Keratinocyte (primary cell): ENCODE measurements at regions not wholly inside any gene's neighbourhood (a gene's known extent, or its start where the extent isn't known, plus 50 kb on each side); places are given as distances from the start of the nearest gene placed in this dataset.

Experiments used
- DNase-seq: peaks from one replicate; pipeline ENCODE4 v3.0.0-alpha.2; 2011; ENCODE audit warnings: low read depth, missing footprints, low spot score
- FAIRE-seq: peaks from 2 replicates; lab custom pipeline; 2011; peaks lifted over from hg19 to GRCh38; lab: Jason Lieb, UNC
- H2AFZ ChIP-seq: 2 replicates; pipeline ENCODE4 v1.6.0; 2012; ENCODE audit warnings: low read length, control low read depth, inconsistent platforms; ENCODE audit not compliant: control insufficient read depth
- H3K27ac ChIP-seq: 2 replicates; pipeline ENCODE4 v1.5.1; 2011; ENCODE audit warnings: low read length; ENCODE audit not compliant: control insufficient read depth, insufficient read depth
- H3K27me3 ChIP-seq: 3 replicates; pipeline ENCODE4 v1.6.0; 2011; ENCODE audit warnings: low read length; ENCODE audit not compliant: control insufficient read depth, insufficient read depth; ENCODE audit errors: extremely low read depth
- H3K36me3 ChIP-seq, 2 experiments: 2 replicates in 1 of 2; 3 replicates in 1 of 2; pipeline ENCODE4 v1.5.1; 2011; ENCODE audit warnings: low read length in 2 of 2, mild to moderate bottlenecking in 1 of 2; ENCODE audit not compliant: control insufficient read depth in 2 of 2, insufficient read depth in 2 of 2; ENCODE audit errors: extremely low read depth in 1 of 2
- H3K4me1 ChIP-seq: 3 replicates; pipeline ENCODE4 v1.5.1; 2011; ENCODE audit warnings: low read length; ENCODE audit not compliant: control insufficient read depth, insufficient read depth; ENCODE audit errors: extremely low read depth
- H3K4me2 ChIP-seq: 3 replicates; pipeline ENCODE4 v1.6.0; 2011; ENCODE audit warnings: low read depth, low read length; ENCODE audit not compliant: control insufficient read depth, insufficient read depth; ENCODE audit errors: extremely low read depth
- H3K4me3 ChIP-seq, 3 experiments: fragments of 200-600 bp in 1 of 3; sonication (generic) in 1 of 3; 2 replicates in 2 of 3; 3 replicates in 1 of 3; pipeline ENCODE4 v1.5.1; 2011 to 2016; ENCODE audit warnings: low read length in 3 of 3, mild to moderate bottlenecking in 3 of 3, control low read depth in 2 of 3, inconsistent platforms in 1 of 3, low read depth in 1 of 3, mixed read lengths in 1 of 3, mixed run types in 1 of 3, moderate library complexity in 1 of 3; ENCODE audit not compliant: control insufficient read depth in 2 of 3, insufficient read depth in 2 of 3; ENCODE audit errors: extremely low read depth in 1 of 3
- H3K79me2 ChIP-seq: 2 replicates; pipeline ENCODE4 v1.6.0; 2012; ENCODE audit warnings: low read length; ENCODE audit not compliant: control insufficient read depth, insufficient read depth
- H3K9ac ChIP-seq: 3 replicates; pipeline ENCODE4 v1.6.0; 2011; ENCODE audit warnings: low read length; ENCODE audit not compliant: control insufficient read depth, insufficient read depth; ENCODE audit errors: extremely low read depth
- H3K9me1 ChIP-seq: 3 replicates; pipeline ENCODE4 v1.6.0; 2011; ENCODE audit warnings: low read length; ENCODE audit not compliant: control insufficient read depth, insufficient read depth; ENCODE audit errors: extremely low read depth
- H3K9me3 ChIP-seq: 2 replicates; pipeline ENCODE4 v1.5.1; 2012; ENCODE audit warnings: low read depth, low read length; ENCODE audit not compliant: control insufficient read depth
- H4K20me1 ChIP-seq: 3 replicates; pipeline ENCODE4 v1.6.0; 2011; ENCODE audit warnings: low read length; ENCODE audit not compliant: control insufficient read depth, insufficient read depth; ENCODE audit errors: extremely low read depth
- CTCF ChIP-seq, 3 experiments: IDR thresholded peaks in 1 of 3; conservative IDR thresholded peaks in 1 of 3; optimal IDR thresholded peaks in 1 of 3; 2 replicates in 2 of 3; 3 replicates in 1 of 3; pipeline versions ENCODE3 to v1.5.1; 2011; ENCODE audit warnings: low read length in 3 of 3, mild to moderate bottlenecking in 3 of 3, moderate library complexity in 2 of 3, control low read depth in 1 of 3, inconsistent platforms in 1 of 3; ENCODE audit not compliant: insufficient read depth in 2 of 3; ENCODE audit errors: extremely low read depth in 1 of 3
- EZH2 ChIP-seq: IDR thresholded peaks from one replicate; pipeline ENCODE4 v1.6.1; 2012; ENCODE audit warnings: inconsistent platforms, mild to moderate bottlenecking, low read length, moderate library complexity
- dilution Hi-C: fragments of 300-500 bp; cut with MboI; formaldehyde crosslinking; loops from one replicate; pipeline ENCODE4 v1.7.0; 2020; ENCODE audit warnings: low sequenced_read_pairs; ENCODE audit not compliant: extremely low pct_ligation_motif_present

- dilution Hi-C loops = no loop called here
- H3K36me3 ChIP-seq = no peaks in the 10 kb centered on the region
- no peak overlapping the region for H3K4me2 ChIP-seq
- H3K27ac ChIP-seq = no peak overlapping the region
- no peaks in the 10 kb centered on the region for H3K9me3 ChIP-seq
- H3K9ac ChIP-seq = no peak overlapping the region
- DNase-seq = no peak
- TF ChIP-seq CTCF (optimal IDR thresholded peaks at IDR 0.05 in 1 of 3, IDR thresholded peaks at IDR 0.05 in 1 of 3, conservative IDR thresholded peaks at IDR 0.05 in 1 of 3; ENCODE audit: extremely low read depth in 1 of 3, insufficient read depth in 2 of 3, low read length in 3 of 3) (no peak), EZH2 (no peak)
- H4K20me1 ChIP-seq = no peaks in the 10 kb centered on the region
- FAIRE-seq = no peak
- H2AFZ ChIP-seq = no peak overlapping the region
- H3K27me3 ChIP-seq = no peaks in the 10 kb centered on the region
- no peaks in the 10 kb centered on the region for H3K79me2 ChIP-seq
- no peaks in the 10 kb centered on the region for H3K4me1 ChIP-seq
- H3K4me3 ChIP-seq = no peak overlapping the region
- H3K9me1 ChIP-seq = no peaks in the 10 kb centered on the region
Measured at GRCh38 chr11:11129118-11129517, 223.9 kb downstream of the CSNK2A3 start.

GRCh38 chr11:11125618-11126017, 227.4 kb downstream of the CSNK2A3 start:
- H3K4me2 ChIP-seq = no peak overlapping the region
- no peak overlapping the region for H3K27ac ChIP-seq
- no peaks in the 10 kb centered on the region for H3K4me1 ChIP-seq
- no peaks in the 10 kb centered on the region for H3K79me2 ChIP-seq
- H3K9me3 ChIP-seq = no peaks in the 10 kb centered on the region
- DNase-seq (no peak), FAIRE-seq (peak; percentile 26)
- dilution Hi-C loops = no loop called here
- no peak overlapping the region for H3K9ac ChIP-seq
- no peaks in the 10 kb centered on the region for H3K27me3 ChIP-seq
- no peaks in the 10 kb centered on the region for H3K36me3 ChIP-seq
- H3K4me3 ChIP-seq = no peak overlapping the region
- H4K20me1 ChIP-seq = no peaks in the 10 kb centered on the region
- H3K9me1 ChIP-seq = no peaks in the 10 kb centered on the region
- no peak overlapping the region for H2AFZ ChIP-seq
- TF ChIP-seq CTCF (optimal IDR thresholded peaks at IDR 0.05 in 1 of 3, IDR thresholded peaks at IDR 0.05 in 1 of 3, conservative IDR thresholded peaks at IDR 0.05 in 1 of 3; ENCODE audit: extremely low read depth in 1 of 3, insufficient read depth in 2 of 3, low read length in 3 of 3) (no peak), EZH2 (no peak)
